LNCaP clone FGC (cell line): ENCODE measurements at regions not wholly inside any gene's neighbourhood (a gene's known extent, or its start where the extent isn't known, plus 50 kb on each side); places are given as distances from the start of the nearest gene placed in this dataset.

Experiments
- DNase-seq: peaks from one replicate; pipeline ENCODE4 v3.0.0-alpha.2; 2011; ENCODE audit warnings: low read depth
- H3K4me3 ChIP-seq: 2 replicates; pipeline ENCODE4 v1.5.1; 2011; ENCODE audit warnings: mild to moderate bottlenecking, low read depth, low read length, control low read depth
- TF ChIP-seq, protein P1 (sequence below): IDR thresholded peaks from 2 replicates; pipeline ENCODE4 v1.5.1; 2012; ENCODE audit warnings: mild to moderate bottlenecking; ENCODE audit not compliant: control insufficient read depth, insufficient read depth; ENCODE audit errors: extremely low read depth

DNA sequence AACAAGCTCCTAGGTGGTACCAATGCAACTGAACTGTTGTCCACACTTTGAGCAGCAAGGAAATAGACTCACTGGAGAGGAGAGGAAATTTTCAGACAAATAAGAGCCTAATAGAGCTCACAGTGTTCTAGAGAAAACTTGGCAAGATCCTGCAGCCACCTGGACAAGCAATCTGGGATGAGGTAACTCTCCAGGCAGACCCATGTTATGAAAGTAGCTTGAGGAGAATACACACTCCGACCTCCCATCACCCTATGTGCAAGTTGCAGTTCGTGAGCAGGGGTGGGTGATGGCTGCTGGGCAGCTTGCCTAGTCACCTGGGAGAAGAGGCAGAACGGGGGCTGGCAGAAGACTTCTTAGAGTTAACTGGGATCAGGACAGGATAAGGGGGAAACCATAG, 102.2 kb downstream of the KLF4 start:
- DNase-seq: peak; percentile 95
- TF ChIP-seq, protein P1, sequence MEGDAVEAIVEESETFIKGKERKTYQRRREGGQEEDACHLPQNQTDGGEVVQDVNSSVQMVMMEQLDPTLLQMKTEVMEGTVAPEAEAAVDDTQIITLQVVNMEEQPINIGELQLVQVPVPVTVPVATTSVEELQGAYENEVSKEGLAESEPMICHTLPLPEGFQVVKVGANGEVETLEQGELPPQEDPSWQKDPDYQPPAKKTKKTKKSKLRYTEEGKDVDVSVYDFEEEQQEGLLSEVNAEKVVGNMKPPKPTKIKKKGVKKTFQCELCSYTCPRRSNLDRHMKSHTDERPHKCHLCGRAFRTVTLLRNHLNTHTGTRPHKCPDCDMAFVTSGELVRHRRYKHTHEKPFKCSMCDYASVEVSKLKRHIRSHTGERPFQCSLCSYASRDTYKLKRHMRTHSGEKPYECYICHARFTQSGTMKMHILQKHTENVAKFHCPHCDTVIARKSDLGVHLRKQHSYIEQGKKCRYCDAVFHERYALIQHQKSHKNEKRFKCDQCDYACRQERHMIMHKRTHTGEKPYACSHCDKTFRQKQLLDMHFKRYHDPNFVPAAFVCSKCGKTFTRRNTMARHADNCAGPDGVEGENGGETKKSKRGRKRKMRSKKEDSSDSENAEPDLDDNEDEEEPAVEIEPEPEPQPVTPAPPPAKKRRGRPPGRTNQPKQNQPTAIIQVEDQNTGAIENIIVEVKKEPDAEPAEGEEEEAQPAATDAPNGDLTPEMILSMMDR: no peak

GRCh38 chr9:107386396-107386795, 103.2 kb downstream of the KLF4 start:
- H3K4me3 ChIP-seq: no peak overlapping the region
- TF ChIP-seq, protein P1: no peak
- peak; percentile 94 for DNase-seq

More for the DNA sequence above, 102.2 kb downstream of the KLF4 start:
- no peak overlapping the region for H3K4me3 ChIP-seq
